ENCODE measurements at regions not wholly inside any gene's neighbourhood (a gene's known extent, or its start where the extent isn't known, plus 50 kb on each side); places are given as distances from the start of the nearest gene placed in this dataset.
"Not testable (repeated sequence)": the region's sequence is repeated elsewhere in the genome, so short reads cannot be mapped to it uniquely, and the experiment has no call there.

GRCh38 chr3:18179521-18179920 is 245.6 kb downstream of the SATB1 start:
- Histone ChIP-seq H2BK120ac (ENCODE audit: insufficient read depth, low read length, poor library complexity) (no peak overlapping the region), H3K79me1 (ENCODE audit: low read length) (no peaks in the 10 kb centered on the region), H3K9ac (ENCODE audit: low read length) (no peak overlapping the region), H2AK5ac (ENCODE audit: low read length) (no peak overlapping the region), H3K4me3 (ENCODE audit: low read depth, low read length) (no peak overlapping the region), H3K9me3 (ENCODE audit: insufficient read depth, low read depth, low read length) (no peaks in the 10 kb centered on the region), H3K79me2 (ENCODE audit: control insufficient read depth, insufficient read depth, low read length, poor library complexity) (no peaks in the 10 kb centered on the region), H2BK5ac (ENCODE audit: low read depth, low read length, poor library complexity) (no peak overlapping the region), H2AFZ (ENCODE audit: insufficient read depth, low read length, poor library complexity) (no peak overlapping the region), H3K36me3 (ENCODE audit: control insufficient read depth in 1 of 2, insufficient read depth in 2 of 2, low read length in 2 of 2) (no peaks in the 10 kb centered on the region), H3K4me2 (ENCODE audit: low read length) (no peak overlapping the region), H4K8ac (ENCODE audit: low read depth, low read length) (no peak overlapping the region), H3K23ac (ENCODE audit: low read length) (no peak overlapping the region), H3K27me3 (ENCODE audit: insufficient read depth, low read length) (no peaks in the 10 kb centered on the region), H4K12ac (ENCODE audit: low read depth, low read length) (no peak overlapping the region), H3K4me1 (ENCODE audit: control insufficient read depth in 1 of 2, insufficient read depth in 2 of 2, low read length in 2 of 2) (no peaks in the 10 kb centered on the region), H3K14ac (ENCODE audit: low read length) (no peak overlapping the region), H3K27ac (ENCODE audit: low read depth, low read length) (no peak overlapping the region), H2BK12ac (ENCODE audit: low read length) (no peak overlapping the region), H3K4ac (ENCODE audit: low read depth, low read length) (no peak overlapping the region), H4K91ac (ENCODE audit: low read depth, low read length) (no peak overlapping the region), H3K18ac (ENCODE audit: low read length) (no peak overlapping the region)
- no peak for DNase-seq
- WGBS (ENCODE audit: extremely low coverage, insufficient coverage, insufficient read length), result 100% methylated on average over 1 of the region's 3 CpGs

- H4K12ac ChIP-seq (ENCODE audit: low read depth, low read length), result no peak overlapping the region
- DNase-seq, result peak in 1 of 2 donors; percentile 29
These were observed 247.9 kb downstream of the SATB1 start for GRCh38 chr3:18177271-18177670.

GRCh38 chr3:18173891-18174290 is 251.2 kb downstream of the SATB1 start:
- not testable (repeated sequence) for H3K79me2 ChIP-seq (ENCODE audit: control insufficient read depth, insufficient read depth, low read length, poor library complexity); H2AK5ac ChIP-seq (ENCODE audit: low read length); H2BK5ac ChIP-seq (ENCODE audit: low read depth, low read length, poor library complexity); H2AFZ ChIP-seq (ENCODE audit: insufficient read depth, low read length, poor library complexity); H3K79me1 ChIP-seq (ENCODE audit: low read length); H3K4me3 ChIP-seq (ENCODE audit: low read depth, low read length); H3K27ac ChIP-seq (ENCODE audit: low read depth, low read length); DNase-seq; H4K12ac ChIP-seq (ENCODE audit: low read depth, low read length); H3K27me3 ChIP-seq (ENCODE audit: insufficient read depth, low read length); H3K4ac ChIP-seq (ENCODE audit: low read depth, low read length); H2BK120ac ChIP-seq (ENCODE audit: insufficient read depth, low read length, poor library complexity); H4K91ac ChIP-seq (ENCODE audit: low read depth, low read length); H3K9ac ChIP-seq (ENCODE audit: low read length); H3K18ac ChIP-seq (ENCODE audit: low read length); H3K9me3 ChIP-seq (ENCODE audit: insufficient read depth, low read depth, low read length); H3K23ac ChIP-seq (ENCODE audit: low read length); H3K36me3 ChIP-seq (ENCODE audit: control insufficient read depth in 1 of 2, insufficient read depth in 2 of 2, low read length in 2 of 2); H3K4me1 ChIP-seq (ENCODE audit: control insufficient read depth in 1 of 2, insufficient read depth in 2 of 2, low read length in 2 of 2); H3K14ac ChIP-seq (ENCODE audit: low read length); H2BK12ac ChIP-seq (ENCODE audit: low read length); H3K4me2 ChIP-seq (ENCODE audit: low read length); H4K8ac ChIP-seq (ENCODE audit: low read depth, low read length)
- no CpG with 5 or more reads among the region's 5 CpGs for WGBS (ENCODE audit: extremely low coverage, insufficient coverage, insufficient read length)

More at GRCh38 chr3:18177271-18177670, 247.9 kb downstream of the SATB1 start:
- H3K27ac ChIP-seq (ENCODE audit: low read depth, low read length), result no peak overlapping the region
- H3K23ac ChIP-seq (ENCODE audit: low read length), result no peak overlapping the region
- no peak overlapping the region for H2AFZ ChIP-seq (ENCODE audit: insufficient read depth, low read length, poor library complexity)
- no peaks in the 10 kb centered on the region for H3K79me1 ChIP-seq (ENCODE audit: low read length)
- H3K4me1 ChIP-seq (ENCODE audit: control insufficient read depth in 1 of 2, insufficient read depth in 2 of 2, low read length in 2 of 2), result no peaks in the 10 kb centered on the region
- peaks cover 2% of the 10 kb centered on the region for H3K9me3 ChIP-seq (ENCODE audit: insufficient read depth, low read depth, low read length)
- no peak overlapping the region for H2BK12ac ChIP-seq (ENCODE audit: low read length)
- no peak overlapping the region for H3K4me3 ChIP-seq (ENCODE audit: low read depth, low read length)
- no peak overlapping the region for H3K14ac ChIP-seq (ENCODE audit: low read length)
- no peaks in the 10 kb centered on the region for H3K27me3 ChIP-seq (ENCODE audit: insufficient read depth, low read length)
- H3K4ac ChIP-seq (ENCODE audit: low read depth, low read length), result no peak overlapping the region
- no peak overlapping the region for H3K9ac ChIP-seq (ENCODE audit: low read length)
- H3K18ac ChIP-seq (ENCODE audit: low read length), result no peak overlapping the region
- H3K79me2 ChIP-seq (ENCODE audit: control insufficient read depth, insufficient read depth, low read length, poor library complexity), result no peaks in the 10 kb centered on the region
- no peak overlapping the region for H2BK5ac ChIP-seq (ENCODE audit: low read depth, low read length, poor library complexity)
- H2BK120ac ChIP-seq (ENCODE audit: insufficient read depth, low read length, poor library complexity), result no peak overlapping the region
- H2AK5ac ChIP-seq (ENCODE audit: low read length), result no peak overlapping the region
- H3K36me3 ChIP-seq (ENCODE audit: control insufficient read depth in 1 of 2, insufficient read depth in 2 of 2, low read length in 2 of 2), result no peaks in the 10 kb centered on the region
- no peak overlapping the region for H3K4me2 ChIP-seq (ENCODE audit: low read length)
- H4K8ac ChIP-seq (ENCODE audit: low read depth, low read length), result no peak overlapping the region
- WGBS (ENCODE audit: extremely low coverage, insufficient coverage, insufficient read length), result no CpG with 5 or more reads among the region's 4 CpGs
- no peak overlapping the region for H4K91ac ChIP-seq (ENCODE audit: low read depth, low read length)

- Histone ChIP-seq H2BK12ac (ENCODE audit: low read length) (no peak overlapping the region), H2AK5ac (ENCODE audit: low read length) (no peak overlapping the region), H2BK5ac (ENCODE audit: low read depth, low read length, poor library complexity) (no peak overlapping the region), H4K12ac (ENCODE audit: low read depth, low read length) (no peak overlapping the region), H4K91ac (ENCODE audit: low read depth, low read length) (no peak overlapping the region), H3K4ac (ENCODE audit: low read depth, low read length) (no peak overlapping the region), H3K9me3 (ENCODE audit: insufficient read depth, low read depth, low read length) (no peaks in the 10 kb centered on the region), H3K4me2 (ENCODE audit: low read length) (no peak overlapping the region), H3K4me3 (ENCODE audit: low read depth, low read length) (no peak overlapping the region), H3K23ac (ENCODE audit: low read length) (no peak overlapping the region), H3K27me3 (ENCODE audit: insufficient read depth, low read length) (no peaks in the 10 kb centered on the region), H3K27ac (ENCODE audit: low read depth, low read length) (no peak overlapping the region), H3K18ac (ENCODE audit: low read length) (no peak overlapping the region), H3K9ac (ENCODE audit: low read length) (no peak overlapping the region), H3K79me1 (ENCODE audit: low read length) (no peaks in the 10 kb centered on the region), H4K8ac (ENCODE audit: low read depth, low read length) (no peak overlapping the region), H2BK120ac (ENCODE audit: insufficient read depth, low read length, poor library complexity) (no peak overlapping the region), H3K79me2 (ENCODE audit: control insufficient read depth, insufficient read depth, low read length, poor library complexity) (no peaks in the 10 kb centered on the region), H3K36me3 (ENCODE audit: control insufficient read depth in 1 of 2, insufficient read depth in 2 of 2, low read length in 2 of 2) (no peaks in the 10 kb centered on the region), H3K4me1 (ENCODE audit: control insufficient read depth in 1 of 2, insufficient read depth in 2 of 2, low read length in 2 of 2) (no peaks in the 10 kb centered on the region), H2AFZ (ENCODE audit: insufficient read depth, low read length, poor library complexity) (no peak overlapping the region), H3K14ac (ENCODE audit: low read length) (no peak overlapping the region)
- no CpG with 5 or more reads among the region's 1 CpG for WGBS (ENCODE audit: extremely low coverage, insufficient coverage, insufficient read length)
- DNase-seq, result no peak
These were observed 265.5 kb downstream of the SATB1 start for GRCh38 chr3:18159681-18160080.
